Fibroblast of skin of right quadriceps (primary cell): ENCODE measurements at regions not wholly inside any gene's neighbourhood (a gene's known extent, or its start where the extent isn't known, plus 50 kb on each side); places are given as distances from the start of the nearest gene placed in this dataset.
A peak's percentile ranks its signal among the peaks of the same experiment; 100 is the strongest.

Experiments
- DNase-seq: peaks from one replicate; pipeline ENCODE4 v3.0.0-alpha.2; 2013

GRCh38 chr4:11264346-11264745 is 164.3 kb downstream of the HS3ST1 start:
- DNase-seq: no peak

GRCh38 chr4:11263208-11263607 is 165.5 kb downstream of the HS3ST1 start:
- DNase-seq: no peak

- DNase-seq: no peak
Measured at GRCh38 chr4:11261066-11261850, 167.4 kb downstream of the HS3ST1 start.

GRCh38 chr4:11259837-11260236 is 168.9 kb downstream of the HS3ST1 start:
- no peak for DNase-seq

- no peak for DNase-seq
Measured at GRCh38 chr4:11252149-11252548, 176.5 kb downstream of the HS3ST1 start.

- no peak for DNase-seq
Measured at GRCh38 chr4:11250510-11250909, 178.2 kb downstream of the HS3ST1 start.

GRCh38 chr4:11232015-11232414 is 196.7 kb downstream of the HS3ST1 start:
- no peak for DNase-seq

- no peak for DNase-seq
Measured at GRCh38 chr4:11230866-11231265, 197.8 kb downstream of the HS3ST1 start.

- DNase-seq: peak; percentile 3
Measured at GRCh38 chr4:11228530-11228929, 200.2 kb downstream of the HS3ST1 start.

GRCh38 chr4:11223311-11223710 is 205.4 kb downstream of the HS3ST1 start:
- DNase-seq: no peak

- no peak for DNase-seq
Measured at GRCh38 chr4:11218692-11219091, 210.0 kb downstream of the HS3ST1 start.

- DNase-seq: no peak
Measured at GRCh38 chr4:11216520-11216919, 212.2 kb downstream of the HS3ST1 start.

GRCh38 chr4:11214281-11214680 is 214.4 kb downstream of the HS3ST1 start:
- DNase-seq: no peak

GRCh38 chr4:11209826-11210225 is 218.9 kb downstream of the HS3ST1 start:
- no peak for DNase-seq

- no peak for DNase-seq
Measured at GRCh38 chr4:11201256-11201655, 227.4 kb downstream of the HS3ST1 start.

GRCh38 chr4:11198516-11199305 is 230.0 kb downstream of the HS3ST1 start:
- no peak for DNase-seq

- no peak for DNase-seq
Measured at GRCh38 chr4:11197631-11198341, 230.9 kb downstream of the HS3ST1 start.

GRCh38 chr4:11196927-11197522 is 231.7 kb downstream of the HS3ST1 start:
- DNase-seq: no peak

- no peak for DNase-seq
Measured at GRCh38 chr4:11194431-11194830, 234.3 kb downstream of the HS3ST1 start.

- DNase-seq: no peak
Measured at GRCh38 chr4:11189756-11190155, 238.9 kb downstream of the HS3ST1 start.

- no peak for DNase-seq
Measured at GRCh38 chr4:11183356-11183740, 245.3 kb downstream of the HS3ST1 start.

GRCh38 chr4:11182586-11183355 is 245.9 kb downstream of the HS3ST1 start:
- DNase-seq: peak; percentile 84
